H1 (cell line): ENCODE measurements at regions not wholly inside any gene's neighbourhood (a gene's known extent, or its start where the extent isn't known, plus 50 kb on each side); places are given as distances from the start of the nearest gene placed in this dataset.

ENCODE experiments used
- CTCF ChIA-PET: fragments of 300-600 bp; sonication (Branson Sonifier 250); formaldehyde crosslinking; loops from one replicate; lab custom pipeline; 2021; ENCODE audit not compliant: partially characterized antibody; lab: Charles Lee
- POLR2A ChIA-PET: fragments of 300-600 bp; sonication (Branson Sonifier 250); formaldehyde crosslinking; loops from one replicate; lab custom pipeline; 2021; ENCODE audit warnings: inconsistent platforms; ENCODE audit not compliant: partially characterized antibody; lab: Charles Lee
- DNase-seq, 2 experiments: peaks; one replicate each; pipeline versions ENCODE4 v3.0.0 to v3.0.0-alpha.2; 2010 to 2022; ENCODE audit warnings: low spot score in 2 of 2, low read depth in 1 of 2, mixed read lengths in 1 of 2
- FAIRE-seq: peaks from 2 replicates; lab custom pipeline; 2011; peaks lifted over from hg19 to GRCh38; lab: Jason Lieb, UNC
- H2AFZ ChIP-seq: 2 replicates; pipeline ENCODE4 v1.8.1; 2012; ENCODE audit warnings: low read length, inconsistent platforms
- H2AK5ac ChIP-seq: 2 replicates; pipeline ENCODE4 v1.6.1; 2013; ENCODE audit warnings: low read depth, low read length
- H2BK120ac ChIP-seq: replicated peaks from 2 replicates; pipeline ENCODE3; 2013; ENCODE audit warnings: low read depth, low read length, inconsistent platforms
- H2BK12ac ChIP-seq: 2 replicates; pipeline ENCODE4 v1.6.1; 2013; ENCODE audit warnings: low read depth, low read length
- H2BK15ac ChIP-seq: 2 replicates; pipeline ENCODE4 v1.6.1; 2013; ENCODE audit warnings: low read length
- H2BK20ac ChIP-seq: 2 replicates; pipeline ENCODE4 v1.6.1; 2013; ENCODE audit warnings: low read length
- H2BK5ac ChIP-seq: 2 replicates; pipeline ENCODE4 v1.6.1; 2013; ENCODE audit warnings: low read depth, low read length
- H3K14ac ChIP-seq: 2 replicates; pipeline ENCODE4 v1.6.1; 2013; ENCODE audit warnings: inconsistent platforms; ENCODE audit not compliant: insufficient read length
- H3K18ac ChIP-seq: 2 replicates; pipeline ENCODE4 v1.6.1; 2013; ENCODE audit warnings: low read length; ENCODE audit errors: extremely low read depth
- H3K23ac ChIP-seq: 2 replicates; pipeline ENCODE4 v1.6.1; 2013; ENCODE audit warnings: inconsistent platforms; ENCODE audit not compliant: insufficient read length
- H3K23me2 ChIP-seq: 2 replicates; pipeline ENCODE4 v1.6.1; 2013; ENCODE audit warnings: low read depth, low read length
- H3K27ac ChIP-seq: 2 replicates; pipeline ENCODE4 v1.6.1; 2011; ENCODE audit warnings: low read depth, low read length, inconsistent platforms
- H3K27me3 ChIP-seq, 4 experiments: replicated peaks in 1 of 4; 1 replicate in 1 of 4; 2 replicates in 3 of 4; pipeline versions ENCODE4 v1.6.1 to v1.8.1; 2011 to 2013; ENCODE audit warnings: low read length in 3 of 4, mild to moderate bottlenecking in 3 of 4, inconsistent platforms in 2 of 4, mixed read lengths in 2 of 4, moderate library complexity in 1 of 4; ENCODE audit not compliant: control insufficient read depth in 3 of 4, insufficient read depth in 3 of 4; ENCODE audit errors: extremely low read depth in 1 of 4
- H3K36me3 ChIP-seq, 4 experiments: 2 replicates each; pipeline versions ENCODE4 v1.6.1 to v1.8.1; 2011 to 2013; ENCODE audit warnings: mild to moderate bottlenecking in 4 of 4, low read length in 3 of 4, moderate library complexity in 2 of 4, control low read depth in 1 of 4, inconsistent platforms in 1 of 4; ENCODE audit not compliant: insufficient read depth in 4 of 4, control insufficient read depth in 2 of 4
- H3K4ac ChIP-seq: replicated peaks from 2 replicates; pipeline ENCODE3; 2013; ENCODE audit warnings: low read length, low read depth, mixed read lengths, inconsistent platforms; ENCODE audit not compliant: insufficient read length
- H3K4me1 ChIP-seq, 4 experiments: replicated peaks in 1 of 4; 1 replicate in 1 of 4; 2 replicates in 3 of 4; pipeline versions ENCODE4 v1.6.1 to v1.8.1; 2011 to 2013; ENCODE audit warnings: low read length in 3 of 4, inconsistent platforms in 2 of 4, mixed read lengths in 1 of 4; ENCODE audit not compliant: insufficient read depth in 4 of 4, control insufficient read depth in 3 of 4
- H3K4me2 ChIP-seq, 2 experiments: 2 replicates each; pipeline versions ENCODE4 v1.6.1 to v1.8.1; 2011 to 2013; ENCODE audit warnings: low read depth in 2 of 2, low read length in 2 of 2, control low read depth in 1 of 2, inconsistent platforms in 1 of 2, mild to moderate bottlenecking in 1 of 2; ENCODE audit not compliant: insufficient read depth in 1 of 2
- H3K4me3 ChIP-seq, 4 experiments: fragments of 200-600, 300-600 bp in 1 of 4; sonication (generic), shearing (Covaris generic), sonication (Bioruptor Twin) in 1 of 4; 2 replicates each; pipeline versions ENCODE4 v1.5.1 to v1.8.1; 2011 to 2016; ENCODE audit warnings: low read length in 4 of 4, low read depth in 3 of 4, control low read depth in 2 of 4, inconsistent platforms in 2 of 4, mild to moderate bottlenecking in 2 of 4, mixed read lengths in 1 of 4, moderate library complexity in 1 of 4; ENCODE audit not compliant: insufficient read depth in 2 of 4; ENCODE audit errors: extremely low read depth in 1 of 4
- H3K56ac ChIP-seq: replicated peaks from 2 replicates; pipeline ENCODE3; 2013; ENCODE audit warnings: low read depth, mild to moderate bottlenecking, mixed read lengths, low read length, inconsistent platforms; ENCODE audit not compliant: insufficient read length
- H3K79me1 ChIP-seq: 2 replicates; pipeline ENCODE4 v1.6.1; 2013; ENCODE audit warnings: low read depth, low read length, control low read depth
- H3K79me2 ChIP-seq, 2 experiments: 2 replicates each; pipeline versions ENCODE4 v1.6.1 to v1.8.1; 2012 to 2013; ENCODE audit warnings: low read length in 2 of 2, mild to moderate bottlenecking in 2 of 2, inconsistent platforms in 1 of 2; ENCODE audit not compliant: insufficient read depth in 2 of 2, control insufficient read depth in 1 of 2
- H3K9ac ChIP-seq, 4 experiments: replicated peaks in 1 of 4; 1 replicate in 1 of 4; 2 replicates in 3 of 4; pipeline versions ENCODE4 v1.6.1 to v1.8.1; 2011 to 2013; ENCODE audit warnings: low read depth in 3 of 4, low read length in 3 of 4, control low read depth in 2 of 4, mild to moderate bottlenecking in 2 of 4, moderate library complexity in 2 of 4, inconsistent platforms in 1 of 4; ENCODE audit errors: extremely low read depth in 1 of 4
- H3K9me3 ChIP-seq, 2 experiments: 2 replicates each; pipeline versions ENCODE4 v1.6.1 to v1.8.1; 2012 to 2013; ENCODE audit warnings: mild to moderate bottlenecking in 2 of 2, moderate library complexity in 2 of 2, control low read depth in 1 of 2, inconsistent platforms in 1 of 2, low read depth in 1 of 2, low read length in 1 of 2, mixed read lengths in 1 of 2; ENCODE audit not compliant: insufficient read depth in 2 of 2
- H4K20me1 ChIP-seq, 2 experiments: replicated peaks in 1 of 2; 2 replicates each; pipeline versions ENCODE3 to v1.8.1; 2011 to 2013; ENCODE audit warnings: inconsistent platforms in 2 of 2, low read length in 2 of 2, mild to moderate bottlenecking in 1 of 2; ENCODE audit not compliant: insufficient read depth in 2 of 2, control insufficient read depth in 1 of 2
- H4K5ac ChIP-seq: 2 replicates; pipeline ENCODE4 v1.6.1; 2013; ENCODE audit warnings: low read length, low read depth, mixed read lengths, inconsistent platforms; ENCODE audit not compliant: insufficient read length
- H4K8ac ChIP-seq: 2 replicates; pipeline ENCODE4 v1.8.0; 2013; ENCODE audit warnings: mild to moderate bottlenecking, moderate library complexity, low read length, inconsistent platforms; ENCODE audit not compliant: insufficient read depth; ENCODE audit errors: extremely low read depth
- H4K91ac ChIP-seq: replicated peaks from 2 replicates; pipeline ENCODE3; 2013; ENCODE audit warnings: low read length, mixed read lengths, inconsistent platforms; ENCODE audit not compliant: insufficient read length
- ATF3 ChIP-seq: IDR thresholded peaks from 2 replicates; pipeline ENCODE4 v1.6.1; 2011; ENCODE audit warnings: low read depth, mild to moderate bottlenecking, low read length; ENCODE audit not compliant: insufficient read depth
- CHD2 ChIP-seq: IDR thresholded peaks from 2 replicates; pipeline ENCODE4 v1.6.1; 2012; ENCODE audit warnings: low read length, improper control_type of control experiment
- CREB1 ChIP-seq: IDR thresholded peaks from 2 replicates; pipeline ENCODE4 v1.6.1; 2012; ENCODE audit warnings: inconsistent platforms
- CTCF ChIP-seq, 3 experiments: IDR thresholded peaks; 1 replicate in 2 of 3; 2 replicates in 1 of 3; pipeline versions ENCODE4 v1.5.1 to v1.6.1; 2011; ENCODE audit warnings: low read length in 3 of 3, mild to moderate bottlenecking in 3 of 3, inconsistent platforms in 2 of 3, low read depth in 1 of 3, moderate library complexity in 1 of 3; ENCODE audit not compliant: insufficient read depth in 1 of 3; ENCODE audit errors: control extremely low read depth in 1 of 3
- EZH2 ChIP-seq: fragments of 200-600 bp; sonication (generic); IDR thresholded peaks from 2 replicates; pipeline ENCODE4 v1.7.1; 2012; ENCODE audit warnings: low read depth, mild to moderate bottlenecking, moderate library complexity, low read length, inconsistent platforms; ENCODE audit not compliant: severe bottlenecking
- HDAC6 ChIP-seq: IDR thresholded peaks from one replicate; pipeline ENCODE4 v1.7.1; 2012; ENCODE audit warnings: low read depth, mild to moderate bottlenecking, inconsistent platforms, low read length, moderate library complexity
- POLR2A ChIP-seq, 2 experiments: IDR thresholded peaks; 1 replicate in 1 of 2; 2 replicates in 1 of 2; pipeline ENCODE4 v1.6.1; 2011; ENCODE audit warnings: low read depth in 2 of 2, low read length in 2 of 2, mild to moderate bottlenecking in 2 of 2; ENCODE audit errors: control extremely low read depth in 1 of 2
- RBBP5 ChIP-seq: IDR thresholded peaks from 2 replicates; pipeline ENCODE4 v1.7.1; 2012; ENCODE audit warnings: low read depth, mild to moderate bottlenecking, inconsistent platforms, low read length, moderate library complexity, borderline replicate concordance
- SAP30 ChIP-seq: fragments of 300-600 bp; sonication (generic); IDR thresholded peaks from 2 replicates; pipeline ENCODE4 v1.7.1; 2012; ENCODE audit warnings: low read length, moderate library complexity, mild to moderate bottlenecking, inconsistent platforms; ENCODE audit not compliant: insufficient read depth, insufficient replicate concordance
- SIX5 ChIP-seq: IDR thresholded peaks from 2 replicates; pipeline ENCODE4 v1.6.1; 2011; ENCODE audit warnings: mild to moderate bottlenecking, low read depth, low read length
- SP4 ChIP-seq: IDR thresholded peaks from 2 replicates; pipeline ENCODE4 v1.6.1; 2012; ENCODE audit warnings: low read length, inconsistent platforms
- TBP ChIP-seq: IDR thresholded peaks from 2 replicates; pipeline ENCODE4 v1.6.1; 2011; ENCODE audit warnings: low read depth, low read length, improper control_type of control experiment
- YY1 ChIP-seq: IDR thresholded peaks from 2 replicates; pipeline ENCODE4 v1.6.1; 2011; ENCODE audit warnings: low read depth, mild to moderate bottlenecking, low read length
- WGBS, 2 experiments: shearing (Covaris generic) in 1 of 2; methylation state at CpG; one replicate each; pipeline versions ENCODE4 v1.1.6 to v1.1.7; 2013 to 2015; ENCODE audit warnings: low lambda C conversion rate in 2 of 2, mixed read lengths in 2 of 2, inconsistent platforms in 1 of 2, low coverage in 1 of 2, missing lambda C conversion rate in 1 of 2; ENCODE audit not compliant: insufficient replicate concordance in 2 of 2, insufficient coverage in 1 of 2, insufficient read length in 1 of 2; ENCODE audit errors: extremely low coverage in 1 of 2, missing lambda C conversion rate in 1 of 2; 5-methylcytosine and 5-hydroxymethylcytosine counted together

GRCh38 chr7:25405736-25406135 is 177.4 kb upstream of the NPVF start:
- Histone ChIP-seq H4K5ac (no peak overlapping the region), H2BK15ac (no peak overlapping the region), H3K23me2 (no peaks in the 10 kb centered on the region; the same call in 1 of the 2 replicates), H3K4me1 (no peaks in the 10 kb centered on the region), H3K79me2 (no peaks in the 10 kb centered on the region), H3K36me3 (no peaks in the 10 kb centered on the region), H4K91ac (no peak overlapping the region), H3K79me1 (no peaks in the 10 kb centered on the region), H4K20me1 (no peaks in the 10 kb centered on the region), H2AFZ (no peak overlapping the region), H2BK120ac (no peak overlapping the region), H3K9ac (no peak overlapping the region), H3K4me2 (no peak overlapping the region), H3K23ac (no peak overlapping the region), H3K14ac (no peak overlapping the region), H3K9me3 (no peaks in the 10 kb centered on the region), H3K4ac (no peak overlapping the region), H2BK5ac (no peak overlapping the region), H3K56ac (no peak overlapping the region), H4K8ac (no peak overlapping the region), H2BK20ac (no peak overlapping the region), H3K27me3 (no peaks in the 10 kb centered on the region), H3K18ac (no peak overlapping the region), H2BK12ac (no peak overlapping the region), H3K27ac (no peak overlapping the region), H3K4me3 (no peak overlapping the region), H2AK5ac (no peak overlapping the region)
- DNase-seq = no peak
- FAIRE-seq = no peak
- TF ChIP-seq CHD2 (no peak), EZH2 (no peak), YY1 (no peak), POLR2A (IDR thresholded peaks at IDR 0.05; ENCODE audit: control extremely low read depth in 1 of 2, low read depth in 2 of 2, low read length in 2 of 2) (no peak), TBP (no peak), SAP30 (no peak), HDAC6 (no peak), RBBP5 (no peak), SP4 (no peak), ATF3 (no peak), CTCF (IDR thresholded peaks at IDR 0.05; ENCODE audit: control extremely low read depth in 1 of 3, insufficient read depth in 1 of 3, low read depth in 1 of 3, low read length in 3 of 3) (no peak), CREB1 (no peak), SIX5 (no peak)
- ChIA-PET CTCF (interaction anchor here (1.1 to 2.5 kb wide), 4 partner anchors 14 to 162 kb away, joined by 3 to 9 read pairs (median 4); no protein-coding TSS in a partner anchor), POLR2A (no interaction called here)
- WGBS, 2 experiments = 84% methylated on average over 5 of the region's 5 CpGs; no CpG with 5 or more reads in 1 of the 2 experiments
